ENCODE measurements at regions not wholly inside any gene's neighbourhood (a gene's known extent, or its start where the extent isn't known, plus 50 kb on each side); places are given as distances from the start of the nearest gene placed in this dataset.

DNA sequence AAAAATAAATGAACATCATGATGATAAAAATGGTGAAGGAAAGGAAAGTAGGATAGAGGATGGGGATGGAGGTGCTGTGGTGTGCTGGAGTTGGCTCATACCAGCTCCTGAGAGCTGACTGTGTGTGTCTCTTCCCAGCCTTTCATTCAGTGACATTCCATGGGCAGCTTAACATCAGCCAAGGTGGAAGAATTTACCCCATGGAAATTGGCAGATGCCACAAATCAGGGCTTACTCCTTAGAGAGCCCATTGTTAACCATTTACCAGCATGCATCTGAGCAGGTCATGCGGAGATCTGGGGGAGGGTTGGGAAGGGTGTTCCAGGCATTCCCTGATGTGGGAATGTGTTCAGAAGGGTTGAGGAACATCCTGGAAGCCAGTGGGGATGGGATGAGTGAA, 164.7 kb upstream of the MYL2 start:
- no peak for DNase-seq (ENCODE audit: low read depth)

DNA sequence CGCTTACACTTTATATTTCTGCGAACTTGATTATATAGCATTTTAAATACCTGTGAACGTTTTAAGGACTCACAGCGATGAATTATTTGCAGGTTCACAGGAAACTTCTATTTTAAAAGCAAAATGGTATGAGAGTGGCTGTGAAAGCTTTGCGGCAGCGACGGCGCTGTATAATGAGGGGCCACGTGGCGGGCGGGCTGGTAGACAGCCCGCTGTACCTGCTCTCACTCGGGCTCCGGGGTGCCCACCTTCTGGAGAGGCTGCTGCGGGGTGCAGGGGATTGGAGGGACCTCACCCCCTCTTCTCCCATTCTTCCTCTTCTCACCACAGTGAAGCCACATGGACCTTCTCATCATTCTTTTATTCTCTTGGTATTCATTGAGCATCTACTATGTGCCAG, 164.2 kb upstream of the MYL2 start:
- DNase-seq (ENCODE audit: low read depth), result no peak

DNA sequence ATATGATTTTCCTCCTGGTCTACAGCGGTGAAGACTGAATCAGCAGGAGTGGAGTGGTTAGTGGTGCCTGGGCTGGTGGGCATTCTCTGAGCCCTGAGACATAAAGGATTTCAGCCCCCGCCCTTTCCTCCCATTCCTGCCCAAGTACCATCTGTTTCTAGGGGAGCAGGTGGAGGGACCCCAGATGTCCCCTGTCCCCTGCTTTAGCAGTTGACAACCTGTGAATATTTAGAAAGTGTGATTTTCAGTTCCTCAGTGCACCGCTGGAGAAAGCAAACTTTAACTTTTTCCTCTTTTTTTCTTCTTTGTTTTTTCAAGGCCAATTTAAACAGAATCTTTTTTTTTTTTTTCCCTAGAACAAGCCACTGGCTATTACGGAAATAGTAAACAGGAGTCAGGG, 163.8 kb upstream of the MYL2 start:
- no peak for DNase-seq (ENCODE audit: low read depth)

DNA sequence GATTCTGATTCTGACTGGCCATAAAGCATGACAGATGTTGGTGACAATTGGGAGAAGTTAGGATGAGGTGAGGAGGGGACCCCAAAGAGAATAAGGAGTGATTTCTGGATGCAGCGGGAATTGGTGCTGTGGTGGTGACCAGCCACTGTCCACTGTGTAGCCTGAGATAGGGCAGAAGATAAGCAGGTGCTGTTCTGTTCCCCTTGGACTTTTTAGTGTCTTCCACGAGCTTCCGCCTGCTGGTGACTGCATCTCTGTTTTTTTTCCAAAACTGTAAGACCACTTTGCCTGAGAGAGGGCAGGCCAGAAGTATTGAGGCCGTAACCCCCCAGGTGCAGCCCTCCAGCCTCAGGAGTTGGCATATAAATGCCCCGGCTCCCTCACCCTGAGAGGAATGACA, 161.2 kb upstream of the MYL2 start:
- DNase-seq (ENCODE audit: low read depth), result no peak

- DNase-seq (ENCODE audit: low read depth), result no peak
These were observed 158.4 kb upstream of the MYL2 start for GRCh38 chr12:111078731-111079130.

DNA sequence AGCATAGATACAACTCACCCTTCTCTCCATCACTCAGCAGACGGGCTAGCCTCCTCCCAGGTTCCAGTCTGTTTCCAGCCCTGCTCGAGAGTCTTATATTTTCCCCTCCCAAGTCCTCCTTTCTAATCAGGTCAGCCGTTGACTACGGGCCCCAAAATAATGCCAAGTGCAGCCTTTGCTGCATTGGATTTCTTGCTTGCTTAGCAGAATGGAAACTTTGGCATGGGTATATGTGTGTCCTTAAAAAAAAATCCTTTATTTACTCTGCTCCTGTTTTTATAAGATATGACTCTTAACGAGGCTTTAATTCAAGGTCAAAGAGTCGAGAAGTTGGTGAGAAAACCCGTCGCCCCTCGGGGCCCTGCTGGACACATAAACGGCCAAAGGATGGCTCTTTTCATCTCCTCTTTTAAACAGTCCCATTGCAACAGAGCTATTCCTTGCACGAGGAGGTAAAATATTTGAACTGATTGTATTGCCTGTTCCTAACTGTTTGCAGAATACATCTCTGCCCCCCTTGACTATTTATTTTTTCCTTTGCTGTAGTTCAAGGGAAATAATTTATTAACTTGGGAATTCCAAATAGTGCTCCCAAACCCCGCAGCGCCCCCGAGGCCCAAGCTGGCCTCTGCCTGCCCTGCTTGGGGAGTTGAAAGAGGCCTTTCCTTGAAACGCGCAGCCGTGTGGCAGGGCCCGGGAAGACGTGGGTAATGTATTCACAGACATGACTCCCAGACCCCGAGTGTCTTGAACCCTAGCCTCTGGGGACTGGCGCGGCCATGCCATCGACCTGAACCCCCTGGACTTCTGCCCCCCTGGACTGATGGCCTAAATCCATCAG, 156.5 kb upstream of the MYL2 start:
- no peak for DNase-seq (ENCODE audit: low read depth)

- no peak for DNase-seq (ENCODE audit: low read depth)
These were observed 155.8 kb upstream of the MYL2 start for GRCh38 chr12:111076199-111076598.

DNA sequence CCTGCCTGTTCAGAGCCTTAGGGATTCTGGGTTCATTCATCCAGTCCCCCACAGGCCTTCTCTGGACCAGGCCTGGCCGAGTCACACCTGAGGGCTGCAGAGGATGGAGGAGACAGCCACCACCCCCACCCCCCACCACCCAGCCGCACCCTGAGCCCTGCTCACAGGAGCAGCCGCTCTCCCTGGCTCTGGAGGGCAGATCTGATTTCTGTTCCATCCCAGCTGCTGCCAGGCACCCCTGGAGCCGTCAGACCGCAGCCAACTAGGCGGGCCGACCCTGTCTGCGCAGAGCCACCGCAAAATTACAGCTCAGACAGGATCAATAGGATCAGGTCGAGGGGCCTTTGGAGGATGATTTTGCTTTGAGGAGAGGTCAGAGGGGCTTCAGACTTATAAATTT, 154.6 kb upstream of the MYL2 start:
- no peak for DNase-seq (ENCODE audit: low read depth)

- no peak for DNase-seq (ENCODE audit: low read depth)
These were observed 154.2 kb upstream of the MYL2 start for GRCh38 chr12:111074559-111074958.

GRCh38 chr12:111073370-111073769, 153.0 kb upstream of the MYL2 start:
- no peak for DNase-seq (ENCODE audit: low read depth)

- no peak for DNase-seq (ENCODE audit: low read depth)
These were observed 151.9 kb upstream of the MYL2 start for GRCh38 chr12:111072299-111072698.

DNA sequence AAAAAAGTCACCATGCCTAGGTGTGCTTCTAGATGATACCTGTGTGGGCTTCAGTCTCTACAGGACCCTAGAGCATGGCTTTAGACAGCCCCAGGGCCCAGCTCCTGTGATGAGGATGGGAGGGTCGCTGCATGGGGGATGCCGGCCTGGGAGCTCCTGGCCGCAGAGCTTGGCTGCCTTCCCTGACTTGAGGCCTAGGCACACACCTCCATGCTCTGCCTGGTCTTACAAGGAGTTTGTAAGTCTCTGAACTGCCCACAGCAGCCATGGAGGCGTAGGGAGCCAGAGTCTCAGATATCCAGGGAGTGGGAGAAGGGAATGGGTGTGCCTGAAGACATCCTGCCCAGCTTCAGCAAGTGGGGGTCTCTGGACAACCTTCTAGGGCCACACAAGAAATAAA, 149.5 kb upstream of the MYL2 start:
- DNase-seq (ENCODE audit: low read depth), result no peak

- no peak for DNase-seq (ENCODE audit: low read depth)
These were observed 147.9 kb upstream of the MYL2 start for GRCh38 chr12:111068290-111068689.

DNA sequence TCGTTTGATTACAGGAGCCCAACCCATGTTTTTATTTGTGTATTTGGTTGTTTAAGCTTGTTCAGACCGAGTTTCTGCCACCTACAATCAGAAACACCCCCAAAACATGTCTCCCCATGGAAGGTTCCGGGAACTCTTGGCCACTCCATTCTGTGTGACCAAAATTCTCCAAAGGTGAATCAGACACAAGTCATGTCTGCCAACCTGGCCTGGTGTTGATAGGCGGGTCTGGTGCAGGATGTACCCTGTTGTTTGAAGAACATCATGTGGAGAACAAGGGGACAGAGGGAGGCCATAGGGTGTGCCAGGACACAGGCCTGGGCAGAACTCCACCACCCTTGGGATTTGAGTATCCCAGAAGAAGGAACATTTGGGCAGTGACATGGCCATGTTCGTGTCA, 147.1 kb upstream of the MYL2 start:
- DNase-seq (ENCODE audit: low read depth), result no peak

GRCh38 chr12:111066744-111067437, 146.5 kb upstream of the MYL2 start:
- DNase-seq (ENCODE audit: low read depth), result no peak

DNA sequence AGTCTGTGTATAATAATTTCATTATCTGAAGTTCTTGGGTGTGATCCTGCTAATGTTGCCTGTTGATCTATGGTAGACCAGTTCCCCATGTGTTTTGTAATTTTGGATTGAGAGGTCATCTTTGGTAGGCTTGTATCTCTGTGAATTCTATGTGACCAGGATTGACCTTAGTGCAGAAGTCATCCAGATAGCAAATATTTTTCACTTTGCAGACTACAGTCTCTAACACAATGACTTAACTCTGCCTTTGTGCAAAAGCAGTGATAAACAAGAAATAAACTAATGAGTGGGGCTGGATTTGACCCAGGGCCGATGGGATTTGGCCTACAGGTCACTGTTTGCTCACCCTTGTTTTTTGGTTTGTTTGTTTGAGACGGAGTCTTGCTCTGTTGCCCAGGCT, 144.6 kb upstream of the MYL2 start:
- DNase-seq (ENCODE audit: low read depth), result no peak

DNA sequence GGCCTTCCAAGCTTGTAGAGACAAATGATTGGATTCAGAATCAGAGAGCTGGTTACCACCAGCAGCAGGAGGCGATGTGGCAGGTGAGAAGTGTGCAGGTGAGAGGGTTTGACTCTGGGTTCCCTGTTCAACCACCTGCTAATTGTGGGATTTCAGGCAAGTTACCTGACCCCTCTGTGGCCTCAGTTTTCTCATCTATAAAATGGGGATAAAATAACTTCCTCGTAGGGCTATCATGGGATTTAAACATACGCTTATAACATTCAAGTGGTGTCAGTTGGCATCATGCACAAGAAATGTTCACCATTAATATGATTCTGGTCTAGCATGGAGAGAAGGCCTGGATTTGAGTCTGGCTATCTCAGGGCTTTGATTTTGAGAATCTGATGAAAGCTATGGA, 143.8 kb upstream of the MYL2 start:
- no peak for DNase-seq (ENCODE audit: low read depth)

DNA sequence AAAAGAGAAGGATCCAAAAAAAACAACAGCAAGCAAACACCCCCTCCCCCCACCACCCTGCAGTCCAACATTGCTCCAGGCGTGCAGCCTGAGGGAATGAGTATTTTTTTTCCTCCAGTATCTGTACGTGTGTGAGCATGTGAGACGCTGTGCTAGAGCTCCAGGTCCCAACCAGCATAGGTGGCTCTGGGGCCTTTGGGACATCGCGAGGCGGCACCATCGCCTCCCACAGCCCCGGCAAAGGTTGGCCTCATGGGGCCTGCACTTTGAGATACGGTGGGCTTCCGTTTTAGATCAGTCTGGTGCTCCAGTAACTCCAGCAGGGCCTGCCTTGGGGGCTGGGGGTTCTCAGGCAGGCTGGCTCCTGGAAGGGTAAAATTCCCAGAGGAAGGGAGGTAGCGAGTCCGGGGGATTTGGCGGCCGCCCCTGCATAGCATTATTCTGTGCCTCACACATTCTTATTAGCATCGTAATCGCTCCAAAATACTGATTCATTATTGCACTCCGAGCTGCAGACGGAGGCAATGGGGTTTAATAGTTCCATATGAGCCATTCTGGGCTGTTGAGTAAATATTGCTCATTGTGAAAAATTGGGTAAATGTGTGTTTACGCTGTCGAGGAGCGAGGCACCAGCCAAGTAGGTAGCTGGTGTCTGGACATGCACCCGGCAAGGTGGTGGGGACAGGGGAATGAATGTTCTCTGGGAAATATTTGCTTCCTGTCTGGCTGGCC, 143.1 kb upstream of the MYL2 start:
- DNase-seq (ENCODE audit: low read depth), result no peak

GRCh38 chr12:111057701-111058425, 137.5 kb upstream of the MYL2 start:
- no peak for DNase-seq (ENCODE audit: low read depth)

DNA sequence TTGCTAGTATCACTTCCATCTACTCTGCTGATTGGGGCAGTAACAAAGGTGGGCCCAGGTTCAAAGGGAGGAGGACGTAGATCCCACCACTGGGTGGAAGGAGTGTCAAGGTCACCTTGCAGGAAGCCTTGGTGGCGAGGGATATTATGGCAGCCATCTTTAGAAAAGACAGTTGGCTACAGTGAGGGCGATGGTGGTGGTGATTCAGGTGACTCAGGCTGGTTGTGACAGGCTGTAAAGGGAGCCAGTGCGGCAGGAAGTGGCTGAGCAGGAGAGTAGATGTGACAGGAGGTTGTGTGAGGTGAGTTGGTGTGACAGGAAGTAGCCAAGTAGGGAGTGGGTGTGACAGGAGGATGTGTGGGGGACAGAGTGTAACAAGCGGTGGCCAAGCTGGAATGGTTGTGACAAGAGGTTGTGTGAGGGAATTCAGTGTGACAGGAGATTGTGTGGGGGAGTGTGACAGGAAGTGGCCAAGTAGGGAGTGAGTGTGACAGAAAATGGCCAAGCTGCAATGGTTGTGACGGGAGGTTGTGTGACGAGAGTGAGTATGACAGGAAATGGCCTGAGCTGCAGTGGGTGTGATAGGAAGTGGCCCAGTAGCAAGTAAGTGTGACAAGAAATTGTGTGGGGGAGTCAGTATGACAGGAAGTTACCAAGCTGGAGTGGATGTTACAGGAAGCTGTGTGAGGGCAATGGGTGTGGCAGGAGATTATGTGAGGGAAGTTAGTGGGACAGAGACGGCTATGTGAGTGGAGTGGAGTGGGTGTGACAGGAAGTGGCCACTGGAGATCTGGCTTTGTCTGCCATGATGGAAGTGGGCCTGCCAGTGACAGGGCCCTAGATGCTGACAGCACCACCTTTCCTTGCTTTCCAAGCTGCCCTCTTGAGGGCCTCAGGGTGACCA, 136.5 kb upstream of the MYL2 start:
- no peak for DNase-seq (ENCODE audit: low read depth)
